ENCODE measurements at regions not wholly inside any gene's neighbourhood (a gene's known extent, or its start where the extent isn't known, plus 50 kb on each side); places are given as distances from the start of the nearest gene placed in this dataset.

DNA sequence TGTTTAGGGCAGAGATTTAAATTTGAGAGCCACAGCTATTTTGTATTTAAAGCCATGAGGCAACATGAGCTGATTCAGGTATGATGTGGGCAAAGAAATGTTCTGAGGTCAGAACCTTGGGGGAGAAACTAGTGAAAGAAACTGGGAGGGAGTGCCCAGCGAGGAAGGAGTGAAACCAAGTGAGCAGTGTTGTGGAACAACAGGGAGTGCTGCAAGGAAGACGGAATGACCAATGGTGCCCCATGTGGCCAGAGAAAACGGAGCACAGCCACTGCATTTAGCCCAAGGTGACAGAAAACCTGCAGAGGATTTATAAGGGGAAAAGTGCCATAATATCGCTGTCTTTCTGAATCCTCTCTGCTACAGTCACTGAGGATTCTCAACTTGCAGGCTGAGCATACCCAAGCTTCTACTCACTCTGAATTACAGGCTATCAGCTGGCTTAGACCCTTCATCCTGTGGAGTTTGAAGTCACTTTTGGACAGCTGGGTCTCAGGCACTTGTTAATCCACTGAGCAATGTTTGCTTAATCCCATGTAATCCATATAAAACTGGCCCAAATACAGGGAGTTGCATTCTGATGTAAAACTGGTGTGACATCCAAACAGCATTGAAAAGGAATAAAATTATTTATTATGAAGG lies 777.3 kb downstream of the CCSER2 start:
- Mint-ChIP-seq H3K27me3 (ENCODE audit: low read depth, unreplicated experiment) (no peaks in the 10 kb centered on the region), H3K4me1 (ENCODE audit: low read depth, unreplicated experiment) (peaks cover under 1% of the 10 kb centered on the region), H3K9me3 (ENCODE audit: unreplicated experiment) (peaks cover 11% of the 10 kb centered on the region), H3K4me3 (ENCODE audit: unreplicated experiment) (no peak overlapping the region), H3K36me3 (ENCODE audit: low read depth, unreplicated experiment) (no peaks in the 10 kb centered on the region), H3K27ac (ENCODE audit: unreplicated experiment) (no peak overlapping the region)
- Histone ChIP-seq H4K20me1 (ENCODE audit: insufficient read depth, low read length) (no peaks in the 10 kb centered on the region), H3K4me3 (ENCODE audit: insufficient read depth, low read depth, low read length) (no peak overlapping the region), H2AFZ (ENCODE audit: low read depth, low read length) (no peak overlapping the region), H3K9ac (ENCODE audit: low read length) (no peak overlapping the region), H3K4me1 (ENCODE audit: insufficient read depth, low read length) (no peaks in the 10 kb centered on the region), H3K36me3 (ENCODE audit: insufficient read depth, low read length) (no peaks in the 10 kb centered on the region), H3K27ac (ENCODE audit: low read depth, low read length) (no peak overlapping the region), H3K4me2 (ENCODE audit: low read length) (no peak overlapping the region), H3K9me3 (ENCODE audit: insufficient read depth, low read depth, low read length) (no peaks in the 10 kb centered on the region), H3K79me2 (ENCODE audit: insufficient read depth, low read length) (no peaks in the 10 kb centered on the region), H3K27me3 (ENCODE audit: insufficient read depth, low read length) (no peaks in the 10 kb centered on the region)
- DNase-seq (ENCODE audit: low read depth) = no peak
- TF ChIP-seq, protein P1, sequence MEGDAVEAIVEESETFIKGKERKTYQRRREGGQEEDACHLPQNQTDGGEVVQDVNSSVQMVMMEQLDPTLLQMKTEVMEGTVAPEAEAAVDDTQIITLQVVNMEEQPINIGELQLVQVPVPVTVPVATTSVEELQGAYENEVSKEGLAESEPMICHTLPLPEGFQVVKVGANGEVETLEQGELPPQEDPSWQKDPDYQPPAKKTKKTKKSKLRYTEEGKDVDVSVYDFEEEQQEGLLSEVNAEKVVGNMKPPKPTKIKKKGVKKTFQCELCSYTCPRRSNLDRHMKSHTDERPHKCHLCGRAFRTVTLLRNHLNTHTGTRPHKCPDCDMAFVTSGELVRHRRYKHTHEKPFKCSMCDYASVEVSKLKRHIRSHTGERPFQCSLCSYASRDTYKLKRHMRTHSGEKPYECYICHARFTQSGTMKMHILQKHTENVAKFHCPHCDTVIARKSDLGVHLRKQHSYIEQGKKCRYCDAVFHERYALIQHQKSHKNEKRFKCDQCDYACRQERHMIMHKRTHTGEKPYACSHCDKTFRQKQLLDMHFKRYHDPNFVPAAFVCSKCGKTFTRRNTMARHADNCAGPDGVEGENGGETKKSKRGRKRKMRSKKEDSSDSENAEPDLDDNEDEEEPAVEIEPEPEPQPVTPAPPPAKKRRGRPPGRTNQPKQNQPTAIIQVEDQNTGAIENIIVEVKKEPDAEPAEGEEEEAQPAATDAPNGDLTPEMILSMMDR (IDR thresholded peaks at IDR 0.05; ENCODE audit: insufficient read depth, low read depth, low read length) = no peak
- no peak for TF ChIP-seq EZH2 (IDR thresholded peaks at IDR 0.05; ENCODE audit: insufficient read depth, low read length)
- FAIRE-seq = no peak

DNA sequence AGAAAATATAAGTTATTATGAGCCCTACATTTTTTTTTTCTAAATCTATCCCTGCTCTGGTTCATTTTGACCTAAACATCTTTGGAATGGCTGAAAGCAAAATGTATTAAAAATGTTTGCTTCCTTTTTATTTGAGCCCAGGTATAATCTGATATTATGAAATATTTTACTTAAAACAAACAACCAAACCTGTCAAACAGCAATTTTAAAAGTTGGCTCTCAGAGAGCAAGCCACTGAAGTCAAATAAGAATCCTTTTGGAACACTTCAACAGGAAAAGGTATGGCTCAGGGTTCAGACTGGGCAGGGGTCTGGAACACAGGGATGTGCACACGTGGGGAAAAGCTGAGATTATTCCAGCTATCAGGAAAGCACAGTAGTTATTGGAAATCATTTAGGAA lies 782.9 kb downstream of the CCSER2 start:
- Histone ChIP-seq H3K79me2 (ENCODE audit: insufficient read depth, low read length) (no peaks in the 10 kb centered on the region), H4K20me1 (ENCODE audit: insufficient read depth, low read length) (no peaks in the 10 kb centered on the region), H3K4me3 (ENCODE audit: insufficient read depth, low read depth, low read length) (no peak overlapping the region), H3K27ac (ENCODE audit: low read depth, low read length) (no peak overlapping the region), H3K27me3 (ENCODE audit: insufficient read depth, low read length) (no peaks in the 10 kb centered on the region), H2AFZ (ENCODE audit: low read depth, low read length) (no peak overlapping the region), H3K36me3 (ENCODE audit: insufficient read depth, low read length) (no peaks in the 10 kb centered on the region), H3K4me2 (ENCODE audit: low read length) (no peak overlapping the region), H3K9ac (ENCODE audit: low read length) (no peak overlapping the region), H3K9me3 (ENCODE audit: insufficient read depth, low read depth, low read length) (no peaks in the 10 kb centered on the region), H3K4me1 (ENCODE audit: insufficient read depth, low read length) (no peaks in the 10 kb centered on the region)
- H3K4me3 Mint-ChIP-seq (ENCODE audit: unreplicated experiment) = no peak overlapping the region
- H3K27me3 Mint-ChIP-seq (ENCODE audit: low read depth, unreplicated experiment) = no peaks in the 10 kb centered on the region
- DNase-seq (ENCODE audit: low read depth) (no peak), FAIRE-seq (no peak)
- H3K36me3 Mint-ChIP-seq (ENCODE audit: low read depth, unreplicated experiment) = no peaks in the 10 kb centered on the region
- peaks cover 3% of the 10 kb centered on the region for H3K9me3 Mint-ChIP-seq (ENCODE audit: unreplicated experiment)
- TF ChIP-seq, protein P1 (IDR thresholded peaks at IDR 0.05; ENCODE audit: insufficient read depth, low read depth, low read length) = no peak
- no peak for TF ChIP-seq EZH2 (IDR thresholded peaks at IDR 0.05; ENCODE audit: insufficient read depth, low read length)
- no peaks in the 10 kb centered on the region for H3K4me1 Mint-ChIP-seq (ENCODE audit: low read depth, unreplicated experiment)
- H3K27ac Mint-ChIP-seq (ENCODE audit: unreplicated experiment) = no peak overlapping the region

GRCh38 chr10:85124603-85125051 lies 796.2 kb downstream of the CCSER2 start:
- H3K36me3 ChIP-seq (ENCODE audit: insufficient read depth, low read length) = no peaks in the 10 kb centered on the region
- no peak overlapping the region for H3K4me3 Mint-ChIP-seq (ENCODE audit: unreplicated experiment)
- FAIRE-seq = no peak

More at GRCh38 chr10:85124603-85125051, 796.2 kb downstream of the CCSER2 start:
- Mint-ChIP-seq H3K36me3 (ENCODE audit: low read depth, unreplicated experiment) (peaks cover 2% of the 10 kb centered on the region), H3K27ac (ENCODE audit: unreplicated experiment) (no peak overlapping the region), H3K27me3 (ENCODE audit: low read depth, unreplicated experiment) (no peaks in the 10 kb centered on the region), H3K9me3 (ENCODE audit: unreplicated experiment) (peaks cover 9% of the 10 kb centered on the region), H3K4me1 (ENCODE audit: low read depth, unreplicated experiment) (peaks cover 5% of the 10 kb centered on the region)
- no peak overlapping the region for H3K4me2 ChIP-seq (ENCODE audit: low read length)
- TF ChIP-seq EZH2 (IDR thresholded peaks at IDR 0.05; ENCODE audit: insufficient read depth, low read length) = no peak
- TF ChIP-seq, protein P1 (IDR thresholded peaks at IDR 0.05; ENCODE audit: insufficient read depth, low read depth, low read length) = no peak
- no peak overlapping the region for H2AFZ ChIP-seq (ENCODE audit: low read depth, low read length)
- H3K4me1 ChIP-seq (ENCODE audit: insufficient read depth, low read length) = no peaks in the 10 kb centered on the region
- H3K4me3 ChIP-seq (ENCODE audit: insufficient read depth, low read depth, low read length) = no peak overlapping the region
- no peak overlapping the region for H3K27ac ChIP-seq (ENCODE audit: low read depth, low read length)
- H4K20me1 ChIP-seq (ENCODE audit: insufficient read depth, low read length) = no peaks in the 10 kb centered on the region
- peaks cover 4% of the 10 kb centered on the region for H3K9me3 ChIP-seq (ENCODE audit: insufficient read depth, low read depth, low read length)
- H3K9ac ChIP-seq (ENCODE audit: low read length) = no peak overlapping the region
- DNase-seq (ENCODE audit: low read depth) = no peak
- no peaks in the 10 kb centered on the region for H3K79me2 ChIP-seq (ENCODE audit: insufficient read depth, low read length)
- no peaks in the 10 kb centered on the region for H3K27me3 ChIP-seq (ENCODE audit: insufficient read depth, low read length)
